ENCODE measurements at regions not wholly inside any gene's neighbourhood (a gene's known extent, or its start where the extent isn't known, plus 50 kb on each side); places are given as distances from the start of the nearest gene placed in this dataset.

DNA sequence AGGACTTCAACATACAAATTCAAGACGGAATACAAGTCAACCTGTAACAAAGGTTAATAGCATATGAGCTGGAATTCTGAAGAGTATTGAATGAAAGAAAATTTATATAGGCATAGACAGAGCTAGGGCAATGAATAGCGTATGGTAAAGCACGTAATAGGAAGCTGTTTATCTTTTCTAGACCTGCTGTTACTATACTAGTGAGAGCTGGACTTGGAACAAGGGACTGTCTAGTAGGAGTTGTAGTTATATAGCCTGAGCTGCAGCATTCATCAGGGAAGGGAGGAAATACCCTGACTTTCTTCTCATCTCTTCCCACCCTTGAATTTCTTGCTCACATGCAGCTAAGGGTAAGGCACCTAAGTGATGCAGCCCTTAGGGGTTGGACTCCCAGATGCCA, 67.5 kb upstream of the PRLR start:
- TF ChIP-seq, protein P1, sequence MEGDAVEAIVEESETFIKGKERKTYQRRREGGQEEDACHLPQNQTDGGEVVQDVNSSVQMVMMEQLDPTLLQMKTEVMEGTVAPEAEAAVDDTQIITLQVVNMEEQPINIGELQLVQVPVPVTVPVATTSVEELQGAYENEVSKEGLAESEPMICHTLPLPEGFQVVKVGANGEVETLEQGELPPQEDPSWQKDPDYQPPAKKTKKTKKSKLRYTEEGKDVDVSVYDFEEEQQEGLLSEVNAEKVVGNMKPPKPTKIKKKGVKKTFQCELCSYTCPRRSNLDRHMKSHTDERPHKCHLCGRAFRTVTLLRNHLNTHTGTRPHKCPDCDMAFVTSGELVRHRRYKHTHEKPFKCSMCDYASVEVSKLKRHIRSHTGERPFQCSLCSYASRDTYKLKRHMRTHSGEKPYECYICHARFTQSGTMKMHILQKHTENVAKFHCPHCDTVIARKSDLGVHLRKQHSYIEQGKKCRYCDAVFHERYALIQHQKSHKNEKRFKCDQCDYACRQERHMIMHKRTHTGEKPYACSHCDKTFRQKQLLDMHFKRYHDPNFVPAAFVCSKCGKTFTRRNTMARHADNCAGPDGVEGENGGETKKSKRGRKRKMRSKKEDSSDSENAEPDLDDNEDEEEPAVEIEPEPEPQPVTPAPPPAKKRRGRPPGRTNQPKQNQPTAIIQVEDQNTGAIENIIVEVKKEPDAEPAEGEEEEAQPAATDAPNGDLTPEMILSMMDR (IDR thresholded peaks at IDR 0.05; ENCODE audit: control extremely low read depth in 1 of 3, insufficient read depth in 1 of 3, low read depth in 1 of 3, low read length in 3 of 3): no peak
- TF ChIP-seq SP2 (IDR thresholded peaks at IDR 0.05; ENCODE audit: low read length): no peak
- TF ChIP-seq, protein P2, sequence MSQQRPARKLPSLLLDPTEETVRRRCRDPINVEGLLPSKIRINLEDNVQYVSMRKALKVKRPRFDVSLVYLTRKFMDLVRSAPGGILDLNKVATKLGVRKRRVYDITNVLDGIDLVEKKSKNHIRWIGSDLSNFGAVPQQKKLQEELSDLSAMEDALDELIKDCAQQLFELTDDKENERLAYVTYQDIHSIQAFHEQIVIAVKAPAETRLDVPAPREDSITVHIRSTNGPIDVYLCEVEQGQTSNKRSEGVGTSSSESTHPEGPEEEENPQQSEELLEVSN (IDR thresholded peaks at IDR 0.05): no peak
- TF ChIP-seq, protein P3, sequence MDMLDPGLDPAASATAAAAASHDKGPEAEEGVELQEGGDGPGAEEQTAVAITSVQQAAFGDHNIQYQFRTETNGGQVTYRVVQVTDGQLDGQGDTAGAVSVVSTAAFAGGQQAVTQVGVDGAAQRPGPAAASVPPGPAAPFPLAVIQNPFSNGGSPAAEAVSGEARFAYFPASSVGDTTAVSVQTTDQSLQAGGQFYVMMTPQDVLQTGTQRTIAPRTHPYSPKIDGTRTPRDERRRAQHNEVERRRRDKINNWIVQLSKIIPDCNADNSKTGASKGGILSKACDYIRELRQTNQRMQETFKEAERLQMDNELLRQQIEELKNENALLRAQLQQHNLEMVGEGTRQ (IDR thresholded peaks at IDR 0.05; ENCODE audit: low read length): no peak
- no peak for TF ChIP-seq POLR2AphosphoS5 (IDR thresholded peaks at IDR 0.05; ENCODE audit: low read depth, low read length)
- no peak for TF ChIP-seq KDM1A (IDR thresholded peaks at IDR 0.05; ENCODE audit: borderline replicate concordance, low read length)
- TF ChIP-seq SUZ12 (IDR thresholded peaks at IDR 0.05; ENCODE audit: low read length): no peak

All from H1 (cell line).